ENCODE measurements at regions not wholly inside any gene's neighbourhood (a gene's known extent, or its start where the extent isn't known, plus 50 kb on each side); places are given as distances from the start of the nearest gene placed in this dataset.

DNA sequence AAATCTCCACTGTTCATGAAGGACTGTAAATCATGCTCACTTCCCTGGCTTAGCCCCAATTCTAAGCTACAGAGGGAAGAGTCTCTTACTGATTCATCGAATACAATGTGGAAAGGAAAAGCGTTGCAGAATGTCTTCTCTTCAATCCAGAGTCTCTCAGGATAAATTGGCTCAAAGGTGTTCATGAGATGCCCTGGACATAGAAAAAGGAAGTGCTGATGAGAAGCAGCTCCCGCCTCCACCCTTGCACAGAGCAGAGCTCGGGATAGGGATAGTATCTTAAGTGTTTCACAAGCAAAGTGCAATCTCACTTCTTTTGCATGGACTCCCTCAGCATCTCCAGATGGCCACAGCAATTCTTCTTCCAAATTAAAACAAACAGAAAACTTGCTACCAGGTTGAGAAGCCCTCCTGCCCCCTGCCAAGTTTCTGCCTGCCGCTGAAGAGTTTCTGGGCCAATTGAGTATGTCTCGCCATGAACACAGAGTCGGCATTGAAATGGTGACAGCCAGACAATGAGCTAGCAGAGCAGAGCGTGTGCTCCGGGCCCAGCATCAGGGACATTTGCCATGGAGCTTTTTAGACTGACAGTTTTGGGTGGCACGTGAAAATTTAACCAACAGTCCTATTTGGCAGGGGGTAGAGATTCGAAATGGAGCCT lies 85.7 kb downstream of the C13orf42 start:
- Histone ChIP-seq H3K79me2 (replicated peaks; ENCODE audit: insufficient read depth) (no peaks in the 10 kb centered on the region), H3K4me1 (ENCODE audit: insufficient read depth) (no peaks in the 10 kb centered on the region), H3F3A (replicated peaks; ENCODE audit: low read depth) (no peaks in the 10 kb centered on the region), H3K27me3 (ENCODE audit: insufficient read depth) (no peaks in the 10 kb centered on the region), H3K36me3 (ENCODE audit: insufficient read depth) (no peaks in the 10 kb centered on the region), H4K20me1 (replicated peaks; ENCODE audit: insufficient read depth) (no peaks in the 10 kb centered on the region), H3K4me2 (no peak overlapping the region), H3K27ac (ENCODE audit: low read depth) (no peak overlapping the region), H3K9me2 (ENCODE audit: insufficient read depth) (peaks cover 21% of the 10 kb centered on the region; the same call in 1 of the 2 replicates), H3K4me3 (no peak overlapping the region), H2AFZ (peak overlapping the region; percentile 52; the same call in 1 of the 2 replicates)
- no peak overlapping the region for H3K4me3 Mint-ChIP-seq
- ATAC-seq (no peak), DNase-seq (ENCODE audit: low spot score) (no peak)
- peaks cover 3% of the 10 kb centered on the region; the same call in 1 of the 3 replicates for H3K4me1 Mint-ChIP-seq
- H3K36me3 Mint-ChIP-seq (ENCODE audit: low read depth), result no peaks in the 10 kb centered on the region
- H3K27me3 Mint-ChIP-seq (ENCODE audit: insufficient read depth, low read depth, poor library complexity), result peaks cover 3% of the 10 kb centered on the region
- TF ChIP-seq, protein P1, sequence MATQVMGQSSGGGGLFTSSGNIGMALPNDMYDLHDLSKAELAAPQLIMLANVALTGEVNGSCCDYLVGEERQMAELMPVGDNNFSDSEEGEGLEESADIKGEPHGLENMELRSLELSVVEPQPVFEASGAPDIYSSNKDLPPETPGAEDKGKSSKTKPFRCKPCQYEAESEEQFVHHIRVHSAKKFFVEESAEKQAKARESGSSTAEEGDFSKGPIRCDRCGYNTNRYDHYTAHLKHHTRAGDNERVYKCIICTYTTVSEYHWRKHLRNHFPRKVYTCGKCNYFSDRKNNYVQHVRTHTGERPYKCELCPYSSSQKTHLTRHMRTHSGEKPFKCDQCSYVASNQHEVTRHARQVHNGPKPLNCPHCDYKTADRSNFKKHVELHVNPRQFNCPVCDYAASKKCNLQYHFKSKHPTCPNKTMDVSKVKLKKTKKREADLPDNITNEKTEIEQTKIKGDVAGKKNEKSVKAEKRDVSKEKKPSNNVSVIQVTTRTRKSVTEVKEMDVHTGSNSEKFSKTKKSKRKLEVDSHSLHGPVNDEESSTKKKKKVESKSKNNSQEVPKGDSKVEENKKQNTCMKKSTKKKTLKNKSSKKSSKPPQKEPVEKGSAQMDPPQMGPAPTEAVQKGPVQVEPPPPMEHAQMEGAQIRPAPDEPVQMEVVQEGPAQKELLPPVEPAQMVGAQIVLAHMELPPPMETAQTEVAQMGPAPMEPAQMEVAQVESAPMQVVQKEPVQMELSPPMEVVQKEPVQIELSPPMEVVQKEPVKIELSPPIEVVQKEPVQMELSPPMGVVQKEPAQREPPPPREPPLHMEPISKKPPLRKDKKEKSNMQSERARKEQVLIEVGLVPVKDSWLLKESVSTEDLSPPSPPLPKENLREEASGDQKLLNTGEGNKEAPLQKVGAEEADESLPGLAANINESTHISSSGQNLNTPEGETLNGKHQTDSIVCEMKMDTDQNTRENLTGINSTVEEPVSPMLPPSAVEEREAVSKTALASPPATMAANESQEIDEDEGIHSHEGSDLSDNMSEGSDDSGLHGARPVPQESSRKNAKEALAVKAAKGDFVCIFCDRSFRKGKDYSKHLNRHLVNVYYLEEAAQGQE (IDR thresholded peaks at IDR 0.05; ENCODE audit: unreplicated experiment), result no peak
- TF ChIP-seq ZNF114 (CRISPR knock-in tag; IDR thresholded peaks at IDR 0.05) (no peak), NANOG (IDR thresholded peaks at IDR 0.05; ENCODE audit: borderline replicate concordance) (no peak), JUNB (IDR thresholded peaks at IDR 0.05; ENCODE audit: unreplicated experiment) (no peak), ZNF331 (CRISPR knock-in tag; IDR thresholded peaks at IDR 0.05; ENCODE audit: low read depth) (no peak), CREB1 (CRISPR knock-in tag; IDR thresholded peaks at IDR 0.05; ENCODE audit: low read depth) (no peak), EZH2phosphoT487 (IDR thresholded peaks at IDR 0.05; ENCODE audit: unreplicated experiment) (no peak), POLR2AphosphoS5 (IDR thresholded peaks at IDR 0.05; ENCODE audit: low read depth) (no peak), EZH2 (IDR thresholded peaks at IDR 0.05; ENCODE audit: low read depth, unreplicated experiment) (no peak), STAT1 (IDR thresholded peaks at IDR 0.05; ENCODE audit: unreplicated experiment) (no peak)
- TF ChIP-seq, protein P2, sequence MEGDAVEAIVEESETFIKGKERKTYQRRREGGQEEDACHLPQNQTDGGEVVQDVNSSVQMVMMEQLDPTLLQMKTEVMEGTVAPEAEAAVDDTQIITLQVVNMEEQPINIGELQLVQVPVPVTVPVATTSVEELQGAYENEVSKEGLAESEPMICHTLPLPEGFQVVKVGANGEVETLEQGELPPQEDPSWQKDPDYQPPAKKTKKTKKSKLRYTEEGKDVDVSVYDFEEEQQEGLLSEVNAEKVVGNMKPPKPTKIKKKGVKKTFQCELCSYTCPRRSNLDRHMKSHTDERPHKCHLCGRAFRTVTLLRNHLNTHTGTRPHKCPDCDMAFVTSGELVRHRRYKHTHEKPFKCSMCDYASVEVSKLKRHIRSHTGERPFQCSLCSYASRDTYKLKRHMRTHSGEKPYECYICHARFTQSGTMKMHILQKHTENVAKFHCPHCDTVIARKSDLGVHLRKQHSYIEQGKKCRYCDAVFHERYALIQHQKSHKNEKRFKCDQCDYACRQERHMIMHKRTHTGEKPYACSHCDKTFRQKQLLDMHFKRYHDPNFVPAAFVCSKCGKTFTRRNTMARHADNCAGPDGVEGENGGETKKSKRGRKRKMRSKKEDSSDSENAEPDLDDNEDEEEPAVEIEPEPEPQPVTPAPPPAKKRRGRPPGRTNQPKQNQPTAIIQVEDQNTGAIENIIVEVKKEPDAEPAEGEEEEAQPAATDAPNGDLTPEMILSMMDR (conservative IDR thresholded peaks at IDR 0.05; ENCODE audit: low read depth in 2 of 2), result no peak
- TF ChIP-seq, protein P3, sequence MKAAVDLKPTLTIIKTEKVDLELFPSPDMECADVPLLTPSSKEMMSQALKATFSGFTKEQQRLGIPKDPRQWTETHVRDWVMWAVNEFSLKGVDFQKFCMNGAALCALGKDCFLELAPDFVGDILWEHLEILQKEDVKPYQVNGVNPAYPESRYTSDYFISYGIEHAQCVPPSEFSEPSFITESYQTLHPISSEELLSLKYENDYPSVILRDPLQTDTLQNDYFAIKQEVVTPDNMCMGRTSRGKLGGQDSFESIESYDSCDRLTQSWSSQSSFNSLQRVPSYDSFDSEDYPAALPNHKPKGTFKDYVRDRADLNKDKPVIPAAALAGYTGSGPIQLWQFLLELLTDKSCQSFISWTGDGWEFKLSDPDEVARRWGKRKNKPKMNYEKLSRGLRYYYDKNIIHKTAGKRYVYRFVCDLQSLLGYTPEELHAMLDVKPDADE (IDR thresholded peaks at IDR 0.05), result no peak
- TF ChIP-seq, protein P4, sequence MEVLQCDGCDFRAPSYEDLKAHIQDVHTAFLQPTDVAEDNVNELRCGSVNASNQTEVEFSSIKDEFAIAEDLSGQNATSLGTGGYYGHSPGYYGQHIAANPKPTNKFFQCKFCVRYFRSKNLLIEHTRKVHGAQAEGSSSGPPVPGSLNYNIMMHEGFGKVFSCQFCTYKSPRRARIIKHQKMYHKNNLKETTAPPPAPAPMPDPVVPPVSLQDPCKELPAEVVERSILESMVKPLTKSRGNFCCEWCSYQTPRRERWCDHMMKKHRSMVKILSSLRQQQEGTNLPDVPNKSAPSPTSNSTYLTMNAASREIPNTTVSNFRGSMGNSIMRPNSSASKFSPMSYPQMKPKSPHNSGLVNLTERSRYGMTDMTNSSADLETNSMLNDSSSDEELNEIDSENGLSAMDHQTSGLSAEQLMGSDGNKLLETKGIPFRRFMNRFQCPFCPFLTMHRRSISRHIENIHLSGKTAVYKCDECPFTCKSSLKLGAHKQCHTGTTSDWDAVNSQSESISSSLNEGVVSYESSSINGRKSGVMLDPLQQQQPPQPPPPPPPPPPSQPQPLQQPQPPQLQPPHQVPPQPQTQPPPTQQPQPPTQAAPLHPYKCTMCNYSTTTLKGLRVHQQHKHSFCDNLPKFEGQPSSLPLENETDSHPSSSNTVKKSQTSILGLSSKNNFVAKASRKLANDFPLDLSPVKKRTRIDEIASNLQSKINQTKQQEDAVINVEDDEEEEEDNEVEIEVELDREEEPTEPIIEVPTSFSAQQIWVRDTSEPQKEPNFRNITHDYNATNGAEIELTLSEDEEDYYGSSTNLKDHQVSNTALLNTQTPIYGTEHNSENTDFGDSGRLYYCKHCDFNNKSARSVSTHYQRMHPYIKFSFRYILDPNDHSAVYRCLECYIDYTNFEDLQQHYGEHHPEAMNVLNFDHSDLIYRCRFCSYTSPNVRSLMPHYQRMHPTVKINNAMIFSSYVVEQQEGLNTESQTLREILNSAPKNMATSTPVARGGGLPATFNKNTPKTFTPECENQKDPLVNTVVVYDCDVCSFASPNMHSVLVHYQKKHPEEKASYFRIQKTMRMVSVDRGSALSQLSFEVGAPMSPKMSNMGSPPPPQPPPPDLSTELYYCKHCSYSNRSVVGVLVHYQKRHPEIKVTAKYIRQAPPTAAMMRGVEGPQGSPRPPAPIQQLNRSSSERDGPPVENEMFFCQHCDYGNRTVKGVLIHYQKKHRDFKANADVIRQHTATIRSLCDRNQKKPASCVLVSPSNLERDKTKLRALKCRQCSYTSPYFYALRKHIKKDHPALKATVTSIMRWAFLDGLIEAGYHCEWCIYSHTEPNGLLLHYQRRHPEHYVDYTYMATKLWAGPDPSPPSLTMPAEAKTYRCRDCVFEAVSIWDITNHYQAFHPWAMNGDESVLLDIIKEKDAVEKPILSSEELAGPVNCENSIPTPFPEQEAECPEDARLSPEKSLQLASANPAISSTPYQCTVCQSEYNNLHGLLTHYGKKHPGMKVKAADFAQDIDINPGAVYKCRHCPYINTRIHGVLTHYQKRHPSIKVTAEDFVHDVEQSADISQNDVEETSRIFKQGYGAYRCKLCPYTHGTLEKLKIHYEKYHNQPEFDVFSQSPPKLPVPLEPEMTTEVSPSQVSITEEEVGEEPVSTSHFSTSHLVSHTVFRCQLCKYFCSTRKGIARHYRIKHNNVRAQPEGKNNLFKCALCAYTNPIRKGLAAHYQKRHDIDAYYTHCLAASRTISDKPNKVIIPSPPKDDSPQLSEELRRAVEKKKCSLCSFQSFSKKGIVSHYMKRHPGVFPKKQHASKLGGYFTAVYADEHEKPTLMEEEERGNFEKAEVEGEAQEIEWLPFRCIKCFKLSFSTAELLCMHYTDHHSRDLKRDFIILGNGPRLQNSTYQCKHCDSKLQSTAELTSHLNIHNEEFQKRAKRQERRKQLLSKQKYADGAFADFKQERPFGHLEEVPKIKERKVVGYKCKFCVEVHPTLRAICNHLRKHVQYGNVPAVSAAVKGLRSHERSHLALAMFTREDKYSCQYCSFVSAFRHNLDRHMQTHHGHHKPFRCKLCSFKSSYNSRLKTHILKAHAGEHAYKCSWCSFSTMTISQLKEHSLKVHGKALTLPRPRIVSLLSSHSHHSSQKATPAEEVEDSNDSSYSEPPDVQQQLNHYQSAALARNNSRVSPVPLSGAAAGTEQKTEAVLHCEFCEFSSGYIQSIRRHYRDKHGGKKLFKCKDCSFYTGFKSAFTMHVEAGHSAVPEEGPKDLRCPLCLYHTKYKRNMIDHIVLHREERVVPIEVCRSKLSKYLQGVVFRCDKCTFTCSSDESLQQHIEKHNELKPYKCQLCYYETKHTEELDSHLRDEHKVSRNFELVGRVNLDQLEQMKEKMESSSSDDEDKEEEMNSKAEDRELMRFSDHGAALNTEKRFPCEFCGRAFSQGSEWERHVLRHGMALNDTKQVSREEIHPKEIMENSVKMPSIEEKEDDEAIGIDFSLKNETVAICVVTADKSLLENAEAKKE (CRISPR knock-in tag; IDR thresholded peaks at IDR 0.05), result no peak
- no peak overlapping the region for H3K27ac Mint-ChIP-seq
- H3K9me3 Mint-ChIP-seq, result peaks cover 9% of the 10 kb centered on the region; the same call in 2 of the 3 replicates

Data from GM23338 (cell line).